SU-DHL-6 (cell line): ENCODE measurements at regions not wholly inside any gene's neighbourhood (a gene's known extent, or its start where the extent isn't known, plus 50 kb on each side); places are given as distances from the start of the nearest gene placed in this dataset.

ENCODE experiments used
- H2AFZ ChIP-seq: fragments of 200-600 bp; sonication (generic); 2 replicates; pipeline ENCODE4 v1.6.1; 2014; ENCODE audit warnings: low read depth, mild to moderate bottlenecking, moderate library complexity, mixed read lengths, antibody characterized with exemption, low read length; ENCODE audit not compliant: severe bottlenecking
- H3F3A ChIP-seq: fragments of 200-600 bp; shearing (Covaris generic); 2 replicates; pipeline ENCODE4 v1.6.0; 2016; ENCODE audit warnings: antibody characterized with exemption, mild to moderate bottlenecking; ENCODE audit not compliant: insufficient read depth
- H3K27ac ChIP-seq: fragments of 200-600 bp; sonication (generic); 2 replicates; pipeline ENCODE4 v1.5.1; 2016; ENCODE audit warnings: low read depth, mild to moderate bottlenecking, low read length, moderate library complexity, mixed read lengths
- H3K27me3 ChIP-seq: fragments of 200-600 bp; sonication (generic), shearing (Covaris generic); 2 replicates; pipeline ENCODE4 v1.6.0; 2014; ENCODE audit warnings: mild to moderate bottlenecking, low read length
- H3K36me3 ChIP-seq: fragments of 200-600 bp; sonication (generic); 2 replicates; pipeline ENCODE4 v1.6.1; 2014; ENCODE audit warnings: mild to moderate bottlenecking, low read length, mixed read lengths
- H3K4me2 ChIP-seq: fragments of 300-600, 200-600 bp; shearing (Covaris generic), sonication (generic); 2 replicates; pipeline ENCODE4 v1.6.0; 2014; ENCODE audit warnings: low read length, low read depth, mild to moderate bottlenecking; ENCODE audit not compliant: poor library complexity, severe bottlenecking
- H3K4me3 ChIP-seq: fragments of 200-600 bp; sonication (generic); 2 replicates; pipeline ENCODE4 v1.5.1; 2014; ENCODE audit warnings: antibody characterized with exemption, low read length, mild to moderate bottlenecking, mixed read lengths; ENCODE audit not compliant: insufficient read depth, poor library complexity, severe bottlenecking
- H3K79me2 ChIP-seq: fragments of 200-600 bp; sonication (generic); 2 replicates; pipeline ENCODE4 v1.6.1; 2014; ENCODE audit warnings: mild to moderate bottlenecking, low read length, moderate library complexity; ENCODE audit not compliant: insufficient read depth
- H3K9ac ChIP-seq: fragments of 200-600 bp; sonication (generic); 2 replicates; pipeline ENCODE4 v1.7.0; 2014; ENCODE audit warnings: mild to moderate bottlenecking, low read length
- H3K9me2 ChIP-seq: fragments of 200-600 bp; sonication (generic); replicated peaks from 2 replicates; pipeline ENCODE4 v1.6.1; 2014; ENCODE audit warnings: low read length; ENCODE audit not compliant: insufficient read depth
- H3K9me3 ChIP-seq: fragments of 200-600 bp; sonication (generic); 2 replicates; pipeline ENCODE4 v1.6.1; 2014; ENCODE audit warnings: low read length, mixed read lengths; ENCODE audit not compliant: insufficient read depth
- H4K20me1 ChIP-seq: fragments of 200-600 bp; sonication (generic); 2 replicates; pipeline ENCODE4 v1.6.1; 2014; ENCODE audit warnings: low read depth, mild to moderate bottlenecking, antibody characterized with exemption, low read length, moderate library complexity, mixed read lengths
- EZH2phosphoT487 ChIP-seq: fragments of 200-600 bp; sonication (generic), shearing (Covaris generic); conservative IDR thresholded peaks from 2 replicates; pipeline ENCODE4 v1.6.1; 2018; ENCODE audit warnings: mild to moderate bottlenecking, antibody characterized with exemption, low read length, moderate library complexity, mixed read lengths
- TF ChIP-seq, protein P1 (sequence below): fragments of 200-600 bp; sonication (generic); IDR thresholded peaks from one replicate; pipeline ENCODE4 v1.5.1; 2017; ENCODE audit warnings: antibody characterized with exemption, mild to moderate bottlenecking, low read length, moderate library complexity; ENCODE audit not compliant: insufficient read depth, poor library complexity, severe bottlenecking

DNA sequence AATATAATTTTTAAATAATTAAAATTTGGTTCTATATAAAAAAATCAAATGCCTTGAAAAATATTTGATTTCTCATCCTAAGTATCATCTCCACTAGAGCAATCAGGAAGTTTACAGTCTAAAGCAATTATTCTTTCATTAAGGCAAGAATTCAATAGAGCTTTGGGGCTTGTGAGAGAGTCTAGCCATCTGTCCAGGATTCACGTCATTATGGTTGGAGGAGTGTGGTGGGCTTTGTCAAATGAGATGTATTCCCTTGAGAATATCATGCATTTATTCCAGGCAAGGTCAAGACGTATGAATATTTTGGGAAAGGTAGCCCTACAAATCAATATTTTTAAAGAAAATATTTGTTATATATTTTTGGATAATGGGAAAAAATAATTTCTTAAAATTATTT lies 132.4 kb downstream of the ELOVL4 start:
- H3K9ac ChIP-seq, result no peak overlapping the region
- no peaks in the 10 kb centered on the region for H3K27me3 ChIP-seq
- no peaks in the 10 kb centered on the region for H4K20me1 ChIP-seq
- no peak overlapping the region for H3K4me2 ChIP-seq
- no peak overlapping the region for H2AFZ ChIP-seq
- no peaks in the 10 kb centered on the region for H3K9me3 ChIP-seq
- H3K79me2 ChIP-seq, result no peaks in the 10 kb centered on the region
- H3F3A ChIP-seq, result no peaks in the 10 kb centered on the region
- H3K27ac ChIP-seq, result no peak overlapping the region
- H3K9me2 ChIP-seq, result no peaks in the 10 kb centered on the region
- no peaks in the 10 kb centered on the region for H3K36me3 ChIP-seq
- no peak overlapping the region for H3K4me3 ChIP-seq
- no peak for TF ChIP-seq EZH2phosphoT487

DNA sequence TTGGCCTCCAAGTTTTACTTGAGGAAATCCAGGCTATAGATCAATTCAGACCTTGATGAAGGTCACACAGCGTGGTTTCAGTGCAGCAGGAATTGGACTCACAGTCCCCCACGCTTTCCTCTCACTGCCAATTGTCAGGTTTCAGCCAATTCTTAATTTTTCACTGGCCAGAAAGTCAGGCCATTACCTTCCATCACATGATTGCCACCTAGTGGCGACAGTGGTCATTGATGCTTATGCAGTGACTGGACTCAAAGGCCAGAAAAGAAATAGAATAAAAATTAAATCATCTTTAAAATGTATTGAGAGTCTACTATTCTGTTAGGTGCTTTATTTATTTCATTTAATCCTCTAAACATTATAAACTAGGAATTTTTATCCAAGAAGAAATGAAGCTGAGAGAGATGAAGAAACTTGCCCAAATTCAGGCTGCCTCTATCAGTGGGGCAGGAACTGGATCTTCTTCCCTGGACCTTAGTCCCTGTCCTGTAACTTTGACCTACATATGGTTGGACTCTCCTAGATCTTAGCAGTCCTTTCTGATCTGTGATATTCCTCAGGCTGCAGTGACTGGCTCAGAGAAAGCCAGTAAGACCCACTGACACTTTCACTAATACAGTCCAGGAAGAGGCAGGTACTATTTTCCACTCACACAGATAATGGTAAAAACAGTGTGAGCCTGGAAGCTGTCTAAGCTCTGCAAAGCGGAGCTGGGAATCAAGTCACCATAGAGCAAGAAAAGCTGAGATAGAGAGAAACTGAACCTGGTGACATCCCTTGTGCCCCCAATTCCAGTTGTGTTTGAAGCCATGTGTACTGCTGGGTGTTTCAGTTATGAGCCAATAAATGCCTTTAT lies 133.3 kb downstream of the ELOVL4 start:
- Histone ChIP-seq H4K20me1 (no peaks in the 10 kb centered on the region), H3K27me3 (no peaks in the 10 kb centered on the region), H3K36me3 (no peaks in the 10 kb centered on the region), H3K27ac (no peak overlapping the region), H3K4me3 (no peak overlapping the region), H3K4me2 (no peak overlapping the region), H2AFZ (no peak overlapping the region), H3K9ac (no peak overlapping the region), H3F3A (no peaks in the 10 kb centered on the region), H3K79me2 (no peaks in the 10 kb centered on the region), H3K9me3 (no peaks in the 10 kb centered on the region), H3K9me2 (no peaks in the 10 kb centered on the region)
- no peak for TF ChIP-seq EZH2phosphoT487
- TF ChIP-seq, protein P1, sequence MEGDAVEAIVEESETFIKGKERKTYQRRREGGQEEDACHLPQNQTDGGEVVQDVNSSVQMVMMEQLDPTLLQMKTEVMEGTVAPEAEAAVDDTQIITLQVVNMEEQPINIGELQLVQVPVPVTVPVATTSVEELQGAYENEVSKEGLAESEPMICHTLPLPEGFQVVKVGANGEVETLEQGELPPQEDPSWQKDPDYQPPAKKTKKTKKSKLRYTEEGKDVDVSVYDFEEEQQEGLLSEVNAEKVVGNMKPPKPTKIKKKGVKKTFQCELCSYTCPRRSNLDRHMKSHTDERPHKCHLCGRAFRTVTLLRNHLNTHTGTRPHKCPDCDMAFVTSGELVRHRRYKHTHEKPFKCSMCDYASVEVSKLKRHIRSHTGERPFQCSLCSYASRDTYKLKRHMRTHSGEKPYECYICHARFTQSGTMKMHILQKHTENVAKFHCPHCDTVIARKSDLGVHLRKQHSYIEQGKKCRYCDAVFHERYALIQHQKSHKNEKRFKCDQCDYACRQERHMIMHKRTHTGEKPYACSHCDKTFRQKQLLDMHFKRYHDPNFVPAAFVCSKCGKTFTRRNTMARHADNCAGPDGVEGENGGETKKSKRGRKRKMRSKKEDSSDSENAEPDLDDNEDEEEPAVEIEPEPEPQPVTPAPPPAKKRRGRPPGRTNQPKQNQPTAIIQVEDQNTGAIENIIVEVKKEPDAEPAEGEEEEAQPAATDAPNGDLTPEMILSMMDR, result peak; percentile 81

DNA sequence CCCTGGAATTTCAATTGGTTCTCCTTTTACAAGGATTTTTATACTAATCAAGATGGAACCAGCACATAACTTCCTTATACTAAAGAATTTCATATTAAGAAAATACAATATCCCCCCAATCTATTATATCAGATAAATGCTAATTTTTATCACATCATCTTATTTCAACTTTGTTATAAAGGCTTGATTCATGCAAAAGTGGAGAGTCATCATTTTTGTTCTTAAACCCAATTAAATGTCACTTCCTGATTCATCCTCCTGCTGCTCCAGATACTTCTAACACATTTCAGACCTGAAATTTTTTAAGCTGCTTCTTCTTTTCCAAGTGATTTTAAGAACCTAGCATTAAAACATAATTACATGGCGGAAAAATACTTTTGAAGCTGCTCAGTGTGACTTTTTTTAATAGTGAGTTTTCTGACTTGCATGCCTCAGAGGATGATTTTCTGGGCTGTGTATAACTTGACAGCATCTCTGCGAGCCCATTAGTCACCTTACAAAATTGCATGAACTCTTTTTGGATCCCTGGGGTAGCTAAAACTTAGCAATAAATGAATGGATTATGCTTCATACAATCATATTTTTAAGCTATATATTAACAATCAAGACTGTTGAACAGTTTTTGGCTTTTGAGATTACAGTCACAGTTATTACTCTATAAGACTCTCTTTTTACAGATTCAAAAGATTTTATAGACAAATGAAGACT lies 134.1 kb downstream of the ELOVL4 start:
- Histone ChIP-seq H3F3A (no peaks in the 10 kb centered on the region), H2AFZ (no peak overlapping the region), H3K79me2 (no peaks in the 10 kb centered on the region), H4K20me1 (no peaks in the 10 kb centered on the region), H3K4me2 (no peak overlapping the region), H3K27me3 (no peaks in the 10 kb centered on the region), H3K4me3 (no peak overlapping the region), H3K9me3 (no peaks in the 10 kb centered on the region), H3K9ac (no peak overlapping the region), H3K36me3 (no peaks in the 10 kb centered on the region), H3K9me2 (no peaks in the 10 kb centered on the region), H3K27ac (no peak overlapping the region)
- TF ChIP-seq EZH2phosphoT487, result no peak

DNA sequence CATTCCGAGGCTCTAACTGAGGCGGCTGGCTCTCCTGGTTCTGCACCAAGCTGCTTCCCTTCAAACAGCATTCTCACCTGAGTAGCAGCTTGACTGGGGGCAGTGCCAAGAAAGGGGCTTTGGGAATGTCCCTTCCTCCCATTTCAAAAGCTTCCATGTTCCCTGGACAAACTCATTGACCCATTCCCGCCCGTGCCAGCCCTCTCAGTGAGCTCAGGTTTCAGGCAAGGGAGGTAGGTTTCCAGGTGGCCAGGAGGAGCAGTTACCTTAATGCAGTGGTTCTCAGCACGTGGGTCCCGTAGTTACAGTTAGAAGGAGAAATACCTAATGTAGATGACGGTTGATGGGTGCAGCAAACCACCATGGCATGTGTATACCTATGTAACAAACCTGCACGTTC lies 135.2 kb downstream of the ELOVL4 start:
- no peaks in the 10 kb centered on the region for H3K36me3 ChIP-seq
- no peak overlapping the region for H3K4me2 ChIP-seq
- H3K27me3 ChIP-seq, result no peaks in the 10 kb centered on the region
- no peak overlapping the region for H2AFZ ChIP-seq
- no peak overlapping the region for H3K27ac ChIP-seq
- H3K9me2 ChIP-seq, result no peaks in the 10 kb centered on the region
- no peaks in the 10 kb centered on the region for H3K9me3 ChIP-seq
- H4K20me1 ChIP-seq, result no peaks in the 10 kb centered on the region
- TF ChIP-seq, protein P1, result no peak
- TF ChIP-seq EZH2phosphoT487, result no peak
- H3K4me3 ChIP-seq, result no peak overlapping the region
- no peaks in the 10 kb centered on the region for H3K79me2 ChIP-seq
- no peak overlapping the region for H3K9ac ChIP-seq
- no peaks in the 10 kb centered on the region for H3F3A ChIP-seq
